ENCODE measurements at regions not wholly inside any gene's neighbourhood (a gene's known extent, or its start where the extent isn't known, plus 50 kb on each side); places are given as distances from the start of the nearest gene placed in this dataset.

- no peak for TF ChIP-seq CTCF (conservative IDR thresholded peaks at IDR 0.05; ENCODE audit: low read depth, low read length)
- no peak for TF ChIP-seq EZH2 (IDR thresholded peaks at IDR 0.05; ENCODE audit: borderline replicate concordance, low read depth, low read length, poor library complexity, severe bottlenecking)
Measured at GRCh38 chr20:52251827-52252226, 60.2 kb upstream of the ZFP64 start.
